Endothelial cell of umbilical vein (primary cell): ENCODE measurements at regions not wholly inside any gene's neighbourhood (a gene's known extent, or its start where the extent isn't known, plus 50 kb on each side); places are given as distances from the start of the nearest gene placed in this dataset.

Experiments
- BruUV-seq: library from RNA; stranded (reverse); fragments of 400-500 nt; replicated peaks from 2 replicates; lab custom pipeline; 2021; lab: Mats Ljungman, UMichigan
- CTCF ChIA-PET: fragments of 300-600, 350-600 bp; sonication (Branson Sonifier 250); formaldehyde crosslinking; loops from one replicate; lab custom pipeline; 2021; ENCODE audit warnings: antibody characterized with exemption, inconsistent platforms; lab: Charles Lee
- POLR2A ChIA-PET: fragments of 300-600, 350-600 bp; sonication (Branson Sonifier 250); formaldehyde crosslinking; loops from one replicate; lab custom pipeline; 2021; ENCODE audit warnings: antibody characterized with exemption, inconsistent platforms; lab: Charles Lee
- DNase-seq: peaks from one replicate; pipeline ENCODE4 v3.0.0-alpha.2; 2011; ENCODE audit warnings: low read depth, low spot score
- FAIRE-seq: peaks from 2 replicates; lab custom pipeline; 2011; peaks lifted over from hg19 to GRCh38; lab: Jason Lieb, UNC
- H2AFZ ChIP-seq: 2 replicates; pipeline ENCODE4 v1.6.0; 2012; ENCODE audit warnings: low read depth, low read length, control low read depth, inconsistent platforms
- H3K27ac ChIP-seq: 2 replicates; pipeline ENCODE4 v1.5.1; 2011; ENCODE audit warnings: low read depth, mild to moderate bottlenecking, control low read depth, low read length, moderate library complexity; ENCODE audit not compliant: insufficient read depth
- H3K27me3 ChIP-seq, 2 experiments: 2 replicates each; pipeline versions ENCODE4 v1.6.0 to v1.6.1; 2011; ENCODE audit warnings: low read length in 2 of 2, mixed read lengths in 1 of 2; ENCODE audit not compliant: control insufficient read depth in 2 of 2, insufficient read depth in 2 of 2
- H3K36me3 ChIP-seq, 2 experiments: 2 replicates in 1 of 2; 3 replicates in 1 of 2; pipeline ENCODE4 v1.5.1; 2011; ENCODE audit warnings: low read length in 2 of 2, mild to moderate bottlenecking in 1 of 2, moderate library complexity in 1 of 2; ENCODE audit not compliant: control insufficient read depth in 2 of 2, insufficient read depth in 2 of 2; ENCODE audit errors: extremely low read depth in 1 of 2
- H3K4me1 ChIP-seq: 3 replicates; pipeline ENCODE4 v1.5.1; 2011; ENCODE audit warnings: mild to moderate bottlenecking, low read length; ENCODE audit not compliant: control insufficient read depth, insufficient read depth; ENCODE audit errors: extremely low read depth
- H3K4me2 ChIP-seq: 2 replicates; pipeline ENCODE4 v1.6.1; 2011; ENCODE audit warnings: low read length, control low read depth, mixed read lengths; ENCODE audit not compliant: insufficient read depth
- H3K4me3 ChIP-seq, 3 experiments: fragments of 200-600 bp in 1 of 3; sonication (generic), shearing (Covaris generic) in 1 of 3; replicated peaks in 1 of 3; 2 replicates each; pipeline ENCODE4 v1.5.1; 2011 to 2016; ENCODE audit warnings: control low read depth in 3 of 3, low read length in 3 of 3, mild to moderate bottlenecking in 2 of 3, inconsistent platforms in 1 of 3, low read depth in 1 of 3, moderate library complexity in 1 of 3; ENCODE audit not compliant: insufficient read depth in 1 of 3
- H3K79me2 ChIP-seq: 2 replicates; pipeline ENCODE4 v1.6.0; 2012; ENCODE audit warnings: low read length, inconsistent platforms; ENCODE audit not compliant: control insufficient read depth, insufficient read depth
- H3K9ac ChIP-seq: replicated peaks from 2 replicates; pipeline ENCODE3; 2011; ENCODE audit warnings: low read length, control low read depth; ENCODE audit not compliant: insufficient read depth; ENCODE audit errors: extremely low read depth
- H3K9me1 ChIP-seq: replicated peaks from 3 replicates; pipeline ENCODE4 v1.6.0; 2011; ENCODE audit warnings: mild to moderate bottlenecking, low read length; ENCODE audit not compliant: control insufficient read depth, insufficient read depth; ENCODE audit errors: extremely low read depth
- H3K9me3 ChIP-seq: replicated peaks from 2 replicates; pipeline ENCODE4 v1.5.1; 2012; ENCODE audit warnings: low read length, inconsistent platforms; ENCODE audit not compliant: control insufficient read depth, insufficient read depth
- H4K20me1 ChIP-seq: replicated peaks from 2 replicates; pipeline ENCODE3; 2011; ENCODE audit warnings: mild to moderate bottlenecking, low read length; ENCODE audit not compliant: control insufficient read depth, insufficient read depth; ENCODE audit errors: extremely low read depth
- CTCF ChIP-seq, 2 donors: IDR thresholded peaks; 1 replicate in 1 of 2; 2 replicates in 1 of 2; pipeline ENCODE4 v1.5.1; 2011; ENCODE audit warnings: low read length in 2 of 2, mild to moderate bottlenecking in 2 of 2, moderate library complexity in 2 of 2, control low read depth in 1 of 2, inconsistent platforms in 1 of 2, low read depth in 1 of 2; ENCODE audit not compliant: insufficient read depth in 1 of 2; ENCODE audit errors: extremely low read depth in 1 of 2
- EZH2 ChIP-seq: IDR thresholded peaks from 2 replicates; pipeline ENCODE4 v1.6.1; 2012; ENCODE audit warnings: borderline replicate concordance, low read depth, mild to moderate bottlenecking, moderate library complexity, low read length, inconsistent platforms; ENCODE audit not compliant: severe bottlenecking
- FOS ChIP-seq: IDR thresholded peaks from 2 replicates; pipeline ENCODE4 v1.6.1; 2011; ENCODE audit warnings: mild to moderate bottlenecking, low read length, moderate library complexity, borderline replicate concordance; ENCODE audit not compliant: insufficient read depth
- GATA2 ChIP-seq: IDR thresholded peaks from 2 replicates; pipeline ENCODE4 v1.7.0; 2011; ENCODE audit warnings: low read depth, mild to moderate bottlenecking, moderate library complexity, mixed read lengths, low read length; ENCODE audit not compliant: insufficient read length, insufficient read depth
- JUN ChIP-seq: IDR thresholded peaks from 2 replicates; pipeline ENCODE4 v1.6.1; 2011; ENCODE audit warnings: borderline replicate concordance, low read depth; ENCODE audit not compliant: insufficient read length, insufficient read depth
- MAX ChIP-seq: IDR thresholded peaks from 2 replicates; pipeline ENCODE4 v1.6.1; 2011; ENCODE audit not compliant: insufficient read depth, insufficient read length
- MYC ChIP-seq: IDR thresholded peaks from one replicate; pipeline ENCODE4 v1.6.1; 2011; ENCODE audit warnings: mild to moderate bottlenecking, low read depth, low read length
- POLR2A ChIP-seq: IDR thresholded peaks from 2 replicates; pipeline ENCODE4 v1.6.1; 2012; ENCODE audit warnings: low read depth, mild to moderate bottlenecking, control low read depth, low read length
- POLR2AphosphoS5 ChIP-seq: IDR thresholded peaks from 2 replicates; pipeline ENCODE4 v1.6.1; 2012; ENCODE audit warnings: low read depth, mild to moderate bottlenecking, control low read depth, low read length, moderate library complexity; ENCODE audit not compliant: insufficient read depth
- dilution Hi-C: fragments of 300-500 bp; cut with MboI; formaldehyde crosslinking; loops from one replicate; pipeline ENCODE4 v1.15.0; 2019; ENCODE audit warnings: low sequenced_read_pairs; ENCODE audit not compliant: extremely low pct_ligation_motif_present
- intact Hi-C: fragments of 100-400 bp; cut with micrococcal nuclease; formaldehyde crosslinking; loops from one replicate; pipeline ENCODE4 v1.10.0; 2022

GRCh38 chr1:5743435-5744095 is 248.7 kb downstream of the NPHP4 start:
- dilution Hi-C loops: no loop called here
- Histone ChIP-seq H3K9me1 (no peaks in the 10 kb centered on the region), H3K27me3 (no peaks in the 10 kb centered on the region), H2AFZ (no peak overlapping the region), H3K9ac (no peak overlapping the region), H3K4me3 (no peak overlapping the region), H3K36me3 (no peaks in the 10 kb centered on the region), H3K27ac (no peak overlapping the region), H3K9me3 (peaks cover 3% of the 10 kb centered on the region), H3K79me2 (no peaks in the 10 kb centered on the region), H3K4me2 (no peak overlapping the region), H3K4me1 (no peaks in the 10 kb centered on the region), H4K20me1 (no peaks in the 10 kb centered on the region)
- no peak for TF ChIP-seq POLR2AphosphoS5
- no peak for TF ChIP-seq POLR2A
- TF ChIP-seq EZH2: no peak
- TF ChIP-seq MYC: no peak
- no peak for TF ChIP-seq FOS
- no peak for TF ChIP-seq JUN
- TF ChIP-seq CTCF (IDR thresholded peaks at IDR 0.05; ENCODE audit: extremely low read depth in 1 of 2, insufficient read depth in 1 of 2, low read depth in 1 of 2, low read length in 2 of 2): no peak
- TF ChIP-seq GATA2: no peak
- TF ChIP-seq MAX: no peak
- DNase-seq: no peak
- intact Hi-C loops: no loop called here
- ChIA-PET CTCF (no interaction called here), POLR2A (no interaction called here)
- no TSS peak for BruUV-seq
- FAIRE-seq: no peak
